H1 (cell line): ENCODE measurements at regions not wholly inside any gene's neighbourhood (a gene's known extent, or its start where the extent isn't known, plus 50 kb on each side); places are given as distances from the start of the nearest gene placed in this dataset.

Experiments used
- CTCF ChIA-PET: fragments of 300-600 bp; sonication (Branson Sonifier 250); formaldehyde crosslinking; loops from one replicate; lab custom pipeline; 2021; ENCODE audit not compliant: partially characterized antibody; lab: Charles Lee
- POLR2A ChIA-PET: fragments of 300-600 bp; sonication (Branson Sonifier 250); formaldehyde crosslinking; loops from one replicate; lab custom pipeline; 2021; ENCODE audit warnings: inconsistent platforms; ENCODE audit not compliant: partially characterized antibody; lab: Charles Lee
- DNase-seq, 2 experiments: peaks; one replicate each; pipeline versions ENCODE4 v3.0.0 to v3.0.0-alpha.2; 2010 to 2022; ENCODE audit warnings: low spot score in 2 of 2, low read depth in 1 of 2, mixed read lengths in 1 of 2
- FAIRE-seq: peaks from 2 replicates; lab custom pipeline; 2011; peaks lifted over from hg19 to GRCh38; lab: Jason Lieb, UNC
- H2AFZ ChIP-seq: 2 replicates; pipeline ENCODE4 v1.8.1; 2012; ENCODE audit warnings: low read length, inconsistent platforms
- H2AK5ac ChIP-seq: 2 replicates; pipeline ENCODE4 v1.6.1; 2013; ENCODE audit warnings: low read depth, low read length
- H2BK120ac ChIP-seq: replicated peaks from 2 replicates; pipeline ENCODE3; 2013; ENCODE audit warnings: low read depth, low read length, inconsistent platforms
- H2BK12ac ChIP-seq: 2 replicates; pipeline ENCODE4 v1.6.1; 2013; ENCODE audit warnings: low read depth, low read length
- H2BK15ac ChIP-seq: 2 replicates; pipeline ENCODE4 v1.6.1; 2013; ENCODE audit warnings: low read length
- H2BK20ac ChIP-seq: 2 replicates; pipeline ENCODE4 v1.6.1; 2013; ENCODE audit warnings: low read length
- H2BK5ac ChIP-seq: 2 replicates; pipeline ENCODE4 v1.6.1; 2013; ENCODE audit warnings: low read depth, low read length
- H3K14ac ChIP-seq: 2 replicates; pipeline ENCODE4 v1.6.1; 2013; ENCODE audit warnings: inconsistent platforms; ENCODE audit not compliant: insufficient read length
- H3K18ac ChIP-seq: 2 replicates; pipeline ENCODE4 v1.6.1; 2013; ENCODE audit warnings: low read length; ENCODE audit errors: extremely low read depth
- H3K23ac ChIP-seq: 2 replicates; pipeline ENCODE4 v1.6.1; 2013; ENCODE audit warnings: inconsistent platforms; ENCODE audit not compliant: insufficient read length
- H3K23me2 ChIP-seq: 2 replicates; pipeline ENCODE4 v1.6.1; 2013; ENCODE audit warnings: low read depth, low read length
- H3K27ac ChIP-seq: 2 replicates; pipeline ENCODE4 v1.6.1; 2011; ENCODE audit warnings: low read depth, low read length, inconsistent platforms
- H3K27me3 ChIP-seq, 4 experiments: replicated peaks in 1 of 4; 1 replicate in 1 of 4; 2 replicates in 3 of 4; pipeline versions ENCODE4 v1.6.1 to v1.8.1; 2011 to 2013; ENCODE audit warnings: low read length in 3 of 4, mild to moderate bottlenecking in 3 of 4, inconsistent platforms in 2 of 4, mixed read lengths in 2 of 4, moderate library complexity in 1 of 4; ENCODE audit not compliant: control insufficient read depth in 3 of 4, insufficient read depth in 3 of 4; ENCODE audit errors: extremely low read depth in 1 of 4
- H3K36me3 ChIP-seq, 4 experiments: 2 replicates each; pipeline versions ENCODE4 v1.6.1 to v1.8.1; 2011 to 2013; ENCODE audit warnings: mild to moderate bottlenecking in 4 of 4, low read length in 3 of 4, moderate library complexity in 2 of 4, control low read depth in 1 of 4, inconsistent platforms in 1 of 4; ENCODE audit not compliant: insufficient read depth in 4 of 4, control insufficient read depth in 2 of 4
- H3K4ac ChIP-seq: replicated peaks from 2 replicates; pipeline ENCODE3; 2013; ENCODE audit warnings: low read length, low read depth, mixed read lengths, inconsistent platforms; ENCODE audit not compliant: insufficient read length
- H3K4me1 ChIP-seq, 4 experiments: replicated peaks in 1 of 4; 1 replicate in 1 of 4; 2 replicates in 3 of 4; pipeline versions ENCODE4 v1.6.1 to v1.8.1; 2011 to 2013; ENCODE audit warnings: low read length in 3 of 4, inconsistent platforms in 2 of 4, mixed read lengths in 1 of 4; ENCODE audit not compliant: insufficient read depth in 4 of 4, control insufficient read depth in 3 of 4
- H3K4me2 ChIP-seq, 2 experiments: 2 replicates each; pipeline versions ENCODE4 v1.6.1 to v1.8.1; 2011 to 2013; ENCODE audit warnings: low read depth in 2 of 2, low read length in 2 of 2, control low read depth in 1 of 2, inconsistent platforms in 1 of 2, mild to moderate bottlenecking in 1 of 2; ENCODE audit not compliant: insufficient read depth in 1 of 2
- H3K4me3 ChIP-seq, 4 experiments: fragments of 200-600, 300-600 bp in 1 of 4; sonication (generic), shearing (Covaris generic), sonication (Bioruptor Twin) in 1 of 4; 2 replicates each; pipeline versions ENCODE4 v1.5.1 to v1.8.1; 2011 to 2016; ENCODE audit warnings: low read length in 4 of 4, low read depth in 3 of 4, control low read depth in 2 of 4, inconsistent platforms in 2 of 4, mild to moderate bottlenecking in 2 of 4, mixed read lengths in 1 of 4, moderate library complexity in 1 of 4; ENCODE audit not compliant: insufficient read depth in 2 of 4; ENCODE audit errors: extremely low read depth in 1 of 4
- H3K56ac ChIP-seq: replicated peaks from 2 replicates; pipeline ENCODE3; 2013; ENCODE audit warnings: low read depth, mild to moderate bottlenecking, mixed read lengths, low read length, inconsistent platforms; ENCODE audit not compliant: insufficient read length
- H3K79me1 ChIP-seq: 2 replicates; pipeline ENCODE4 v1.6.1; 2013; ENCODE audit warnings: low read depth, low read length, control low read depth
- H3K79me2 ChIP-seq, 2 experiments: 2 replicates each; pipeline versions ENCODE4 v1.6.1 to v1.8.1; 2012 to 2013; ENCODE audit warnings: low read length in 2 of 2, mild to moderate bottlenecking in 2 of 2, inconsistent platforms in 1 of 2; ENCODE audit not compliant: insufficient read depth in 2 of 2, control insufficient read depth in 1 of 2
- H3K9ac ChIP-seq, 4 experiments: replicated peaks in 1 of 4; 1 replicate in 1 of 4; 2 replicates in 3 of 4; pipeline versions ENCODE4 v1.6.1 to v1.8.1; 2011 to 2013; ENCODE audit warnings: low read depth in 3 of 4, low read length in 3 of 4, control low read depth in 2 of 4, mild to moderate bottlenecking in 2 of 4, moderate library complexity in 2 of 4, inconsistent platforms in 1 of 4; ENCODE audit errors: extremely low read depth in 1 of 4
- H3K9me3 ChIP-seq, 2 experiments: 2 replicates each; pipeline versions ENCODE4 v1.6.1 to v1.8.1; 2012 to 2013; ENCODE audit warnings: mild to moderate bottlenecking in 2 of 2, moderate library complexity in 2 of 2, control low read depth in 1 of 2, inconsistent platforms in 1 of 2, low read depth in 1 of 2, low read length in 1 of 2, mixed read lengths in 1 of 2; ENCODE audit not compliant: insufficient read depth in 2 of 2
- H4K20me1 ChIP-seq, 2 experiments: replicated peaks in 1 of 2; 2 replicates each; pipeline versions ENCODE3 to v1.8.1; 2011 to 2013; ENCODE audit warnings: inconsistent platforms in 2 of 2, low read length in 2 of 2, mild to moderate bottlenecking in 1 of 2; ENCODE audit not compliant: insufficient read depth in 2 of 2, control insufficient read depth in 1 of 2
- H4K5ac ChIP-seq: 2 replicates; pipeline ENCODE4 v1.6.1; 2013; ENCODE audit warnings: low read length, low read depth, mixed read lengths, inconsistent platforms; ENCODE audit not compliant: insufficient read length
- H4K8ac ChIP-seq: 2 replicates; pipeline ENCODE4 v1.8.0; 2013; ENCODE audit warnings: mild to moderate bottlenecking, moderate library complexity, low read length, inconsistent platforms; ENCODE audit not compliant: insufficient read depth; ENCODE audit errors: extremely low read depth
- H4K91ac ChIP-seq: replicated peaks from 2 replicates; pipeline ENCODE3; 2013; ENCODE audit warnings: low read length, mixed read lengths, inconsistent platforms; ENCODE audit not compliant: insufficient read length
- CREB1 ChIP-seq: IDR thresholded peaks from 2 replicates; pipeline ENCODE4 v1.6.1; 2012; ENCODE audit warnings: inconsistent platforms
- EGR1 ChIP-seq: IDR thresholded peaks from 2 replicates; pipeline ENCODE4 v1.6.1; 2011; ENCODE audit warnings: low read depth, low read length, borderline replicate concordance
- MAFK ChIP-seq: IDR thresholded peaks from 2 replicates; pipeline ENCODE4 v1.6.1; 2012; ENCODE audit warnings: low read depth, mild to moderate bottlenecking, improper control_type of control experiment, low read length
- POU5F1 ChIP-seq: IDR thresholded peaks from 2 replicates; pipeline ENCODE4 v1.6.1; 2011; ENCODE audit warnings: low read depth, mild to moderate bottlenecking, low read length, moderate library complexity
- SAP30 ChIP-seq: fragments of 300-600 bp; sonication (generic); IDR thresholded peaks from 2 replicates; pipeline ENCODE4 v1.7.1; 2012; ENCODE audit warnings: low read length, moderate library complexity, mild to moderate bottlenecking, inconsistent platforms; ENCODE audit not compliant: insufficient read depth, insufficient replicate concordance
- SUZ12 ChIP-seq: fragments of 200-600 bp; sonication (generic); IDR thresholded peaks from 2 replicates; pipeline ENCODE4 v1.6.1; 2012; ENCODE audit warnings: mild to moderate bottlenecking, inconsistent platforms, low read length, moderate library complexity, mixed read lengths
- TAF1 ChIP-seq: IDR thresholded peaks from 2 replicates; pipeline ENCODE4 v1.6.1; 2011; ENCODE audit warnings: mild to moderate bottlenecking, low read depth, low read length
- TBP ChIP-seq: IDR thresholded peaks from 2 replicates; pipeline ENCODE4 v1.6.1; 2011; ENCODE audit warnings: low read depth, low read length, improper control_type of control experiment
- ZNF274 ChIP-seq: IDR thresholded peaks from 2 replicates; pipeline ENCODE4 v1.7.0; 2012; ENCODE audit warnings: low read length, borderline replicate concordance; ENCODE audit errors: extremely low read depth
- WGBS, 2 experiments: shearing (Covaris generic) in 1 of 2; methylation state at CpG; one replicate each; pipeline versions ENCODE4 v1.1.6 to v1.1.7; 2013 to 2015; ENCODE audit warnings: low lambda C conversion rate in 2 of 2, mixed read lengths in 2 of 2, inconsistent platforms in 1 of 2, low coverage in 1 of 2, missing lambda C conversion rate in 1 of 2; ENCODE audit not compliant: insufficient replicate concordance in 2 of 2, insufficient coverage in 1 of 2, insufficient read length in 1 of 2; ENCODE audit errors: extremely low coverage in 1 of 2, missing lambda C conversion rate in 1 of 2; 5-methylcytosine and 5-hydroxymethylcytosine counted together

DNA sequence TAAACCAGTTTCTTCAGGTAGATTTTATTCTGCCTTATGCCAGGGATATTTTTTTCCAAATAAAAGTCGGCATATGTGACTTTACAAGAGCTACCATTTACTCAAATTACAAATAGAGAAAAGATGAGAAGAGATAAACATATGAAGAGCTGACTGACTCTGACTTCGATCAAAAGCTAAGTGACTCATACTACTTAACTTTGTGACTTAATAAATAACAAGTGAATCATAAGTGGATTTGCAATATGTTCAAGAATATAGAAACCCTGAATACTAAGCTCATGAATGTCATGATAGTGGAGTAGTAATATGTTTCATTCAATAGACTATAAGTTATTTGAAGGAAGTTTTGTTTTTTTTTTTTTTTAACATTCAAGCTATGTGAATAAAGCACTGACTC is 130.5 kb upstream of the ANO3 start:
- TF ChIP-seq POU5F1 (no peak), SUZ12 (no peak), ZNF274 (no peak), MAFK (no peak), TAF1 (no peak), CREB1 (no peak), SAP30 (no peak), EGR1 (no peak), TBP (no peak)
- H3K18ac ChIP-seq = no peak overlapping the region
- H3K27ac ChIP-seq = no peak overlapping the region
- H3K56ac ChIP-seq = no peak overlapping the region
- H3K23me2 ChIP-seq = no peaks in the 10 kb centered on the region
- no peak overlapping the region for H2AK5ac ChIP-seq
- H4K91ac ChIP-seq = no peak overlapping the region
- no peak overlapping the region for H3K4me3 ChIP-seq
- H2BK12ac ChIP-seq = no peak overlapping the region
- no peak overlapping the region for H2BK15ac ChIP-seq
- H2BK20ac ChIP-seq = no peak overlapping the region
- H3K23ac ChIP-seq = no peak overlapping the region
- no peaks in the 10 kb centered on the region for H3K9me3 ChIP-seq
- no peak overlapping the region for H3K4me2 ChIP-seq
- no peak overlapping the region for H4K5ac ChIP-seq
- no peaks in the 10 kb centered on the region for H3K36me3 ChIP-seq
- no peaks in the 10 kb centered on the region for H3K79me1 ChIP-seq
- no peaks in the 10 kb centered on the region for H3K4me1 ChIP-seq
- no peaks in the 10 kb centered on the region for H4K20me1 ChIP-seq
- WGBS, 2 experiments = 95% methylated on average over 2 of the region's 2 CpGs; no CpG with 5 or more reads in 1 of the 2 experiments
- H3K79me2 ChIP-seq = no peaks in the 10 kb centered on the region
- DNase-seq (no peak), FAIRE-seq (no peak)
- no peak overlapping the region for H2AFZ ChIP-seq
- no peak overlapping the region for H4K8ac ChIP-seq
- H2BK120ac ChIP-seq = no peak overlapping the region
- H3K4ac ChIP-seq = no peak overlapping the region
- H2BK5ac ChIP-seq = no peak overlapping the region
- ChIA-PET CTCF (interaction anchor here (0.6 to 1.6 kb wide), 2 partner anchors 167 to 219 kb away, joined by 5 read pairs; no protein-coding TSS in a partner anchor), POLR2A (no interaction called here)
- H3K14ac ChIP-seq = no peak overlapping the region
- H3K9ac ChIP-seq = no peak overlapping the region
- no peaks in the 10 kb centered on the region for H3K27me3 ChIP-seq
